Astrocyte of the cerebellum (primary cell): ENCODE measurements at regions not wholly inside any gene's neighbourhood (a gene's known extent, or its start where the extent isn't known, plus 50 kb on each side); places are given as distances from the start of the nearest gene placed in this dataset.

Experiments
- DNase-seq: peaks from one replicate; pipeline ENCODE4 v3.0.0-alpha.2; 2011; ENCODE audit warnings: low read depth
- H3K4me3 ChIP-seq: 2 replicates; pipeline ENCODE4 v1.5.1; 2011; ENCODE audit warnings: mild to moderate bottlenecking, low read depth, low read length, moderate library complexity
- CTCF ChIP-seq: IDR thresholded peaks from 2 replicates; pipeline ENCODE4 v1.5.1; 2012; ENCODE audit warnings: low read length, low read depth, moderate library complexity, mild to moderate bottlenecking; ENCODE audit errors: missing control alignments
- in situ Hi-C: cut with HindIII; loops from 2 replicates; pipeline ENCODE4 v1.10.0; 2017; ENCODE audit warnings: low sequenced_read_pairs

- TF ChIP-seq CTCF: no peak
- in situ Hi-C loops: no loop called here
- H3K4me3 ChIP-seq: no peak overlapping the region
These were observed 292.5 kb upstream of the CNTNAP5 start for GRCh38 chr2:123732563-123732962.

GRCh38 chr2:123737371-123737770, 287.7 kb upstream of the CNTNAP5 start:
- no peak for DNase-seq
- TF ChIP-seq CTCF: no peak
- in situ Hi-C loops: no loop called here
- H3K4me3 ChIP-seq: no peak overlapping the region

More at GRCh38 chr2:123732563-123732962, 292.5 kb upstream of the CNTNAP5 start:
- DNase-seq: no peak

GRCh38 chr2:123738643-123739042, 286.4 kb upstream of the CNTNAP5 start:
- TF ChIP-seq CTCF: no peak
- in situ Hi-C loops: no loop called here
- DNase-seq: no peak
- H3K4me3 ChIP-seq: no peak overlapping the region

GRCh38 chr2:123746006-123746405, 279.1 kb upstream of the CNTNAP5 start:
- no peak overlapping the region for H3K4me3 ChIP-seq
- in situ Hi-C loops: no loop called here
- no peak for DNase-seq
- no peak for TF ChIP-seq CTCF

GRCh38 chr2:123747326-123747725, 277.8 kb upstream of the CNTNAP5 start:
- DNase-seq: no peak
- H3K4me3 ChIP-seq: no peak overlapping the region
- in situ Hi-C loops: no loop called here
- TF ChIP-seq CTCF: no peak

- no peak for DNase-seq
- in situ Hi-C loops: no loop called here
- H3K4me3 ChIP-seq: no peak overlapping the region
- no peak for TF ChIP-seq CTCF
These were observed 262.9 kb upstream of the CNTNAP5 start for GRCh38 chr2:123762221-123762620.

- TF ChIP-seq CTCF: no peak
- no peak overlapping the region for H3K4me3 ChIP-seq
- in situ Hi-C loops: no loop called here
- DNase-seq: no peak
These were observed 256.9 kb upstream of the CNTNAP5 start for GRCh38 chr2:123768233-123768632.
